Psoas muscle (tissue), 7 donors: ENCODE measurements at regions not wholly inside any gene's neighbourhood (a gene's known extent, or its start where the extent isn't known, plus 50 kb on each side); places are given as distances from the start of the nearest gene placed in this dataset.
"Not testable (repeated sequence)": the region's sequence is repeated elsewhere in the genome, so short reads cannot be mapped to it uniquely, and the experiment has no call there.

Experiments
- ATAC-seq, 4 donors: fragments of 200-7000 bp; cut with Tn5 transposase; one replicate each; pipeline ENCODE4 v1.9.1; 2020; ENCODE audit warnings: moderate library complexity in 3 of 4, mild to moderate bottlenecking in 2 of 4
- DNase-seq, 2 donors: peaks; one replicate each; pipeline ENCODE4 v3.0.0-alpha.2; 2020
- H3K27ac ChIP-seq: fragments of 200-600 bp; one replicate; pipeline ENCODE4 v1.8.0; 2022
- H3K27me3 ChIP-seq, 3 donors: fragments of 200-600 bp in 1 of 3; one replicate each; pipeline versions ENCODE4 v1.6.1 to v1.8.0; 2013 to 2022; ENCODE audit warnings: low read length in 2 of 3, mild to moderate bottlenecking in 2 of 3, moderate library complexity in 1 of 3; ENCODE audit not compliant: insufficient read depth in 3 of 3
- H3K36me3 ChIP-seq, 2 donors: fragments of 200-600 bp in 1 of 2; one replicate each; pipeline versions ENCODE4 v1.6.1 to v1.8.0; 2013 to 2022; ENCODE audit warnings: low read depth in 1 of 2, mild to moderate bottlenecking in 1 of 2, moderate library complexity in 1 of 2; ENCODE audit not compliant: insufficient read depth in 1 of 2
- H3K4me1 ChIP-seq: fragments of 200-600 bp; one replicate; pipeline ENCODE4 v1.8.0; 2022
- H3K4me3 ChIP-seq: fragments of 200-600 bp; one replicate; pipeline ENCODE4 v1.8.0; 2022; ENCODE audit warnings: mild to moderate bottlenecking
- H3K9me3 ChIP-seq: fragments of 200-600 bp; one replicate; pipeline ENCODE4 v1.8.0; 2022
- CTCF ChIP-seq: fragments of 200-600 bp; IDR thresholded peaks from one replicate; pipeline ENCODE4 v1.8.0; 2022; ENCODE audit warnings: antibody characterized with exemption
- WGBS, 3 donors: extraction: QIAGEN DNeasy Blood & Tissue Kit; methylation state at CpG; one replicate each; pipeline versions ENCODE4 v1.1.6 to v1.1.7; 2013; 5-methylcytosine and 5-hydroxymethylcytosine counted together
- intact Hi-C, 2 donors: fragments of 100-400 bp; cut with DNase I; formaldehyde crosslinking; loops; one replicate each; pipeline versions ENCODE4 v1.11.0 to v1.14.2; 2022
- donor health status: healthy with polysubstance abuse.
- donor health status: DM: no; HTN: no; CAD: no; lungs with moderate emphysema.
- donor health status: Bipolar disorder and iron deficiency.
- donor health status: healthy.
- donor health status: DM: yes; HTN: yes; CAD: no.
- donor health status: DM: no; HTN: no; CAD: no.
- donor health status: DM: yes; HTN: yes; CAD: no.

GRCh38 chr1:103459346-103459745 lies 66.2 kb upstream of the RNPC3 start:
- Histone ChIP-seq H3K4me1 (no peaks in the 10 kb centered on the region), H3K9me3 (no peaks in the 10 kb centered on the region), H3K27me3 (no peaks in the 10 kb centered on the region), H3K4me3 (no peak overlapping the region), H3K27ac (no peak overlapping the region), H3K36me3 (no peaks in the 10 kb centered on the region)
- DNase-seq (no peak), ATAC-seq (no peak)
- intact Hi-C loops, result loop anchor here in 1 of 2 donors (10.0 kb wide), 1 partner anchor 355 kb away; the partner anchor contains the start of gene COL11A1
- no peak for TF ChIP-seq CTCF
- WGBS, 3 donors, result 31 to 49% (median 33%) methylated on average over 3 of the region's 3 CpGs

GRCh38 chr1:103457886-103458455 lies 67.5 kb upstream of the RNPC3 start:
- Histone ChIP-seq H3K4me1 (no peaks in the 10 kb centered on the region), H3K9me3 (no peaks in the 10 kb centered on the region), H3K27me3 (no peaks in the 10 kb centered on the region), H3K36me3 (no peaks in the 10 kb centered on the region), H3K4me3 (no peak overlapping the region), H3K27ac (no peak overlapping the region)
- 82 to 90% (median 89%) methylated on average over 7 of the region's 7 CpGs for WGBS, 3 donors
- intact Hi-C loops, result loop anchor here in 1 of 2 donors (10.0 kb wide), 1 partner anchor 353 kb away; the partner anchor contains the start of gene COL11A1
- DNase-seq (no peak), ATAC-seq (no peak)
- no peak for TF ChIP-seq CTCF

- no peaks in the 10 kb centered on the region for H3K4me1 ChIP-seq
- H3K9me3 ChIP-seq, result no peaks in the 10 kb centered on the region
- WGBS, 3 donors, result 39 to 55% (median 46%) methylated on average over 1 of the region's 1 CpG
- no peaks in the 10 kb centered on the region for H3K36me3 ChIP-seq
- no peak overlapping the region for H3K27ac ChIP-seq
- no peak for TF ChIP-seq CTCF
- DNase-seq (no peak), ATAC-seq (no peak)
- H3K27me3 ChIP-seq, result no peaks in the 10 kb centered on the region
- intact Hi-C loops, result no loop called here
- no peak overlapping the region for H3K4me3 ChIP-seq
These were observed 76.9 kb upstream of the RNPC3 start for GRCh38 chr1:103448560-103448959.

DNA sequence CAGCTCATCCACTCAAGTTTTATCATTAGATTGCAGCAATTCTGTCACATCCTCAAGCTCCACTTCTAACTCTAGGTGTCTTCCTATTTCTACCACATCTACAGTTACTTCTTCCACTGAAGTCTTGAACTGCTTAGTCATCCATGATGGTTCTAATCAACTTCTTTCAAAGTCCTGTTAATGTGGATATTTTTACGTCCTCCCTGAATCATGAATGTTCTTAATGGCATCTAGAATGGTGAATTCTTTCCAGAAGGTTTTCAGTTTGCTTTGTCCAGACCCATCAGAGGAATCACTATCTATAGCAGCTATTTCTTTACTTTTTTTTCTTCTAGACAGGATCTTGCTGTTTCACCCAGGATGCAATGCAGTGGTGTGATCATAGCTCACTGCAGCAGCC lies 78.0 kb upstream of the RNPC3 start:
- no peak for TF ChIP-seq CTCF

GRCh38 chr1:103441342-103441741 lies 84.2 kb upstream of the RNPC3 start:
- 58 to 59% (median 59%) methylated on average over 3 of the region's 3 CpGs for WGBS, 3 donors
- H3K4me1 ChIP-seq, result no peaks in the 10 kb centered on the region
- no peak for ATAC-seq
- no peak overlapping the region for H3K4me3 ChIP-seq
- no peaks in the 10 kb centered on the region for H3K9me3 ChIP-seq
- TF ChIP-seq CTCF, result no peak
- no peaks in the 10 kb centered on the region for H3K36me3 ChIP-seq
- no peaks in the 10 kb centered on the region for H3K27me3 ChIP-seq
- intact Hi-C loops, result no loop called here
- no peak overlapping the region for H3K27ac ChIP-seq
- DNase-seq, result no peak

More for the DNA sequence above, 78.0 kb upstream of the RNPC3 start:
- DNase-seq (no peak), ATAC-seq (no peak)
- no peaks in the 10 kb centered on the region for H3K9me3 ChIP-seq
- WGBS, 3 donors, result 90 to 93% (median 92%) methylated on average over 1 of the region's 1 CpG
- intact Hi-C loops, result no loop called here
- no peak overlapping the region for H3K27ac ChIP-seq
- no peaks in the 10 kb centered on the region for H3K27me3 ChIP-seq
- H3K4me3 ChIP-seq, result no peak overlapping the region
- H3K36me3 ChIP-seq, result no peaks in the 10 kb centered on the region
- H3K4me1 ChIP-seq, result no peaks in the 10 kb centered on the region

GRCh38 chr1:103436568-103437100 lies 88.9 kb upstream of the RNPC3 start:
- H3K4me1 ChIP-seq, H3K9me3 ChIP-seq, H3K36me3 ChIP-seq, H3K27ac ChIP-seq, intact Hi-C loops, ATAC-seq, H3K27me3 ChIP-seq, DNase-seq, H3K4me3 ChIP-seq: not testable (repeated sequence)
- WGBS, 3 donors, result 81 to 84% (median 82%) methylated on average over 4 of the region's 4 CpGs
